Trophoblast cell (in vitro differentiated cells and primary cell): ENCODE measurements at regions not wholly inside any gene's neighbourhood (a gene's known extent, or its start where the extent isn't known, plus 50 kb on each side); places are given as distances from the start of the nearest gene placed in this dataset.

Experiments used
- DNase-seq, 2 donors: peaks; one replicate each; pipeline ENCODE4 v3.0.0-alpha.2; 2016
- H2AFZ ChIP-seq: 2 replicates; pipeline ENCODE4 v1.6.1; 2013; ENCODE audit warnings: low read length, moderate library complexity, mild to moderate bottlenecking; ENCODE audit not compliant: insufficient read depth, poor library complexity
- H2AK5ac ChIP-seq: 2 replicates; pipeline ENCODE4 v1.6.1; 2013; ENCODE audit warnings: mild to moderate bottlenecking, low read length
- H2BK120ac ChIP-seq: 2 replicates; pipeline ENCODE4 v1.6.1; 2013; ENCODE audit warnings: low read length, mild to moderate bottlenecking, moderate library complexity; ENCODE audit not compliant: insufficient read depth, poor library complexity
- H2BK12ac ChIP-seq: 2 replicates; pipeline ENCODE4 v1.6.1; 2013; ENCODE audit warnings: mild to moderate bottlenecking, low read length, moderate library complexity
- H2BK5ac ChIP-seq: 2 replicates; pipeline ENCODE4 v1.6.1; 2013; ENCODE audit warnings: low read length, low read depth, moderate library complexity, mild to moderate bottlenecking; ENCODE audit not compliant: poor library complexity
- H3K14ac ChIP-seq: 2 replicates; pipeline ENCODE4 v1.6.1; 2013; ENCODE audit warnings: mild to moderate bottlenecking, low read length
- H3K18ac ChIP-seq: 2 replicates; pipeline ENCODE4 v1.6.1; 2013; ENCODE audit warnings: mild to moderate bottlenecking, low read length
- H3K23ac ChIP-seq: 2 replicates; pipeline ENCODE4 v1.6.1; 2013; ENCODE audit warnings: low read length
- H3K27ac ChIP-seq: 2 replicates; pipeline ENCODE4 v1.5.1; 2013; ENCODE audit warnings: low read depth, mild to moderate bottlenecking, inconsistent platforms, low read length, moderate library complexity
- H3K27me3 ChIP-seq: 2 replicates; pipeline ENCODE4 v1.6.1; 2013; ENCODE audit warnings: inconsistent platforms, mild to moderate bottlenecking, low read length, moderate library complexity; ENCODE audit not compliant: insufficient read depth
- H3K36me3 ChIP-seq, 2 experiments: 1 replicate in 1 of 2; 2 replicates in 1 of 2; pipeline ENCODE4 v1.6.1; 2013; ENCODE audit warnings: low read length in 2 of 2, mild to moderate bottlenecking in 2 of 2, moderate library complexity in 1 of 2; ENCODE audit not compliant: insufficient read depth in 2 of 2, control insufficient read depth in 1 of 2
- H3K4ac ChIP-seq: 2 replicates; pipeline ENCODE4 v1.6.1; 2013; ENCODE audit warnings: low read depth, mild to moderate bottlenecking, low read length, moderate library complexity
- H3K4me1 ChIP-seq, 2 experiments: 1 replicate in 1 of 2; 2 replicates in 1 of 2; pipeline ENCODE4 v1.6.1; 2013; ENCODE audit warnings: low read length in 2 of 2, mild to moderate bottlenecking in 2 of 2, moderate library complexity in 1 of 2; ENCODE audit not compliant: insufficient read depth in 2 of 2, control insufficient read depth in 1 of 2
- H3K4me2 ChIP-seq: 2 replicates; pipeline ENCODE4 v1.6.1; 2013; ENCODE audit warnings: inconsistent platforms, mild to moderate bottlenecking, low read length, moderate library complexity
- H3K4me3 ChIP-seq: 2 replicates; pipeline ENCODE4 v1.5.1; 2013; ENCODE audit warnings: mild to moderate bottlenecking, low read depth, low read length, inconsistent platforms
- H3K79me1 ChIP-seq: one replicate; pipeline ENCODE4 v1.6.1; 2013; ENCODE audit warnings: low read length
- H3K79me2 ChIP-seq: 2 replicates; pipeline ENCODE4 v1.6.1; 2013; ENCODE audit warnings: low read length, mild to moderate bottlenecking; ENCODE audit not compliant: control insufficient read depth, insufficient read depth, poor library complexity
- H3K9ac ChIP-seq: 2 replicates; pipeline ENCODE4 v1.6.1; 2013; ENCODE audit warnings: mild to moderate bottlenecking, low read length
- H3K9me3 ChIP-seq: 2 replicates; pipeline ENCODE4 v1.6.1; 2013; ENCODE audit warnings: low read depth, mild to moderate bottlenecking, control low read depth, inconsistent platforms, low read length; ENCODE audit not compliant: insufficient read depth
- H4K12ac ChIP-seq: 2 replicates; pipeline ENCODE4 v1.6.1; 2013; ENCODE audit warnings: low read depth, mild to moderate bottlenecking, low read length, moderate library complexity
- H4K8ac ChIP-seq: 2 replicates; pipeline ENCODE4 v1.6.1; 2013; ENCODE audit warnings: low read depth, mild to moderate bottlenecking, low read length, moderate library complexity
- H4K91ac ChIP-seq: one replicate; pipeline ENCODE4 v1.6.1; 2013; ENCODE audit warnings: low read depth, mild to moderate bottlenecking, low read length, moderate library complexity
- WGBS: extraction: QIAGEN DNeasy Blood & Tissue Kit; methylation state at CpG from one replicate; pipeline ENCODE4 v1.1.7; 2013; ENCODE audit warnings: missing lambda C conversion rate; ENCODE audit not compliant: insufficient read length, insufficient coverage; ENCODE audit errors: extremely low coverage; 5-methylcytosine and 5-hydroxymethylcytosine counted together

GRCh38 chr6:103895136-103895535 lies 964.6 kb downstream of the HACE1 start:
- no peak overlapping the region for H2BK5ac ChIP-seq
- H3K9ac ChIP-seq = no peak overlapping the region
- no peak overlapping the region for H3K4me3 ChIP-seq
- H3K36me3 ChIP-seq = no peaks in the 10 kb centered on the region
- no peak overlapping the region for H4K12ac ChIP-seq
- H2BK12ac ChIP-seq = no peak overlapping the region
- H3K18ac ChIP-seq = no peak overlapping the region
- no peak overlapping the region for H2BK120ac ChIP-seq
- no CpG with 5 or more reads among the region's 2 CpGs for WGBS
- H3K9me3 ChIP-seq = no peaks in the 10 kb centered on the region
- H3K79me2 ChIP-seq = no peaks in the 10 kb centered on the region
- H3K4ac ChIP-seq = no peak overlapping the region
- H3K27me3 ChIP-seq = no peaks in the 10 kb centered on the region
- H2AFZ ChIP-seq = no peak overlapping the region
- H2AK5ac ChIP-seq = no peak overlapping the region
- H3K14ac ChIP-seq = no peak overlapping the region
- no peaks in the 10 kb centered on the region for H3K79me1 ChIP-seq
- H3K4me2 ChIP-seq = no peak overlapping the region
- no peaks in the 10 kb centered on the region for H3K4me1 ChIP-seq
- no peak overlapping the region for H3K27ac ChIP-seq
- H4K91ac ChIP-seq = no peak overlapping the region
- no peak overlapping the region for H4K8ac ChIP-seq
- no peak overlapping the region for H3K23ac ChIP-seq
- no peak for DNase-seq

GRCh38 chr6:103893141-103893581 lies 966.6 kb downstream of the HACE1 start:
- H3K27me3 ChIP-seq = no peaks in the 10 kb centered on the region
- H3K14ac ChIP-seq = no peak overlapping the region
- H3K23ac ChIP-seq = no peak overlapping the region
- H3K9me3 ChIP-seq = no peaks in the 10 kb centered on the region
- H3K18ac ChIP-seq = no peak overlapping the region
- H2AK5ac ChIP-seq = no peak overlapping the region
- no peak overlapping the region for H2AFZ ChIP-seq
- H4K91ac ChIP-seq = no peak overlapping the region
- no peaks in the 10 kb centered on the region for H3K79me2 ChIP-seq
- no peak overlapping the region for H2BK12ac ChIP-seq
- no peak overlapping the region for H3K4ac ChIP-seq
- no peak overlapping the region for H3K4me3 ChIP-seq
- no peak overlapping the region for H3K4me2 ChIP-seq
- H3K27ac ChIP-seq = no peak overlapping the region
- H3K9ac ChIP-seq = no peak overlapping the region
- H2BK5ac ChIP-seq = no peak overlapping the region
- no peak overlapping the region for H2BK120ac ChIP-seq
- no peaks in the 10 kb centered on the region for H3K79me1 ChIP-seq
- DNase-seq = no peak
- H4K12ac ChIP-seq = no peak overlapping the region
- no peaks in the 10 kb centered on the region for H3K36me3 ChIP-seq
- no CpG with 5 or more reads among the region's 2 CpGs for WGBS
- no peaks in the 10 kb centered on the region for H3K4me1 ChIP-seq
- H4K8ac ChIP-seq = no peak overlapping the region

- Histone ChIP-seq H3K4me2 (no peak overlapping the region), H3K9me3 (no peaks in the 10 kb centered on the region), H3K27ac (no peak overlapping the region), H3K9ac (no peak overlapping the region), H3K36me3 (no peaks in the 10 kb centered on the region), H2BK12ac (no peak overlapping the region), H3K4me3 (no peak overlapping the region), H2AK5ac (no peak overlapping the region), H3K27me3 (no peaks in the 10 kb centered on the region), H3K14ac (no peak overlapping the region), H4K8ac (no peak overlapping the region), H2BK120ac (no peak overlapping the region), H3K79me2 (no peaks in the 10 kb centered on the region), H3K23ac (no peak overlapping the region), H3K4ac (no peak overlapping the region), H4K12ac (no peak overlapping the region), H4K91ac (no peak overlapping the region), H3K4me1 (no peaks in the 10 kb centered on the region), H2AFZ (no peak overlapping the region), H3K18ac (no peak overlapping the region), H3K79me1 (no peaks in the 10 kb centered on the region), H2BK5ac (no peak overlapping the region)
- DNase-seq = no peak
- WGBS = no CpG with 5 or more reads among the region's 1 CpG
Observed at GRCh38 chr6:103886951-103887350, 972.8 kb downstream of the HACE1 start.

GRCh38 chr6:103885446-103885845 lies 974.3 kb downstream of the HACE1 start:
- Histone ChIP-seq H4K8ac (no peak overlapping the region), H3K4me3 (no peak overlapping the region), H4K91ac (no peak overlapping the region), H3K4ac (no peak overlapping the region), H3K9ac (no peak overlapping the region), H3K4me2 (no peak overlapping the region), H3K36me3 (no peaks in the 10 kb centered on the region), H3K18ac (no peak overlapping the region), H3K79me2 (no peaks in the 10 kb centered on the region), H2BK5ac (no peak overlapping the region), H2BK12ac (no peak overlapping the region), H3K4me1 (no peaks in the 10 kb centered on the region), H3K14ac (no peak overlapping the region), H2AK5ac (no peak overlapping the region), H3K27ac (no peak overlapping the region), H4K12ac (no peak overlapping the region), H3K27me3 (no peaks in the 10 kb centered on the region), H2AFZ (no peak overlapping the region), H2BK120ac (no peak overlapping the region), H3K23ac (no peak overlapping the region), H3K79me1 (no peaks in the 10 kb centered on the region), H3K9me3 (no peaks in the 10 kb centered on the region)
- no peak for DNase-seq
- no CpG with 5 or more reads among the region's 1 CpG for WGBS
